ENCODE measurements at regions not wholly inside any gene's neighbourhood (a gene's known extent, or its start where the extent isn't known, plus 50 kb on each side); places are given as distances from the start of the nearest gene placed in this dataset.

- TF ChIP-seq CREB1 (IDR thresholded peaks at IDR 0.05; ENCODE audit: low read depth) (no peak), NFIC (IDR thresholded peaks at IDR 0.05) (no peak), TAF1 (IDR thresholded peaks at IDR 0.05; ENCODE audit: low read depth) (no peak)
Observed at GRCh38 chr1:173367136-173367535, 110.0 kb upstream of the PRDX6 start.

GRCh38 chr1:173377266-173377665 lies 99.9 kb upstream of the PRDX6 start:
- TF ChIP-seq TCF12 (IDR thresholded peaks at IDR 0.05; ENCODE audit: low read depth) (no peak), RAD21 (IDR thresholded peaks at IDR 0.05; ENCODE audit: low read depth) (no peak), EGR1 (IDR thresholded peaks at IDR 0.05) (no peak), CEBPB (IDR thresholded peaks at IDR 0.05) (no peak), TEAD4 (IDR thresholded peaks at IDR 0.05) (no peak), YY1 (IDR thresholded peaks at IDR 0.05; ENCODE audit: low read depth) (no peak), NFIC (IDR thresholded peaks at IDR 0.05) (no peak), TAF1 (IDR thresholded peaks at IDR 0.05; ENCODE audit: low read depth) (no peak), CREB1 (IDR thresholded peaks at IDR 0.05; ENCODE audit: low read depth) (no peak), EP300 (IDR thresholded peaks at IDR 0.05; ENCODE audit: borderline replicate concordance) (no peak)

- no peak for TF ChIP-seq TEAD4 (IDR thresholded peaks at IDR 0.05)
Observed at GRCh38 chr1:173383351-173383750, 93.8 kb upstream of the PRDX6 start.

GRCh38 chr1:173388352-173388751 lies 88.8 kb upstream of the PRDX6 start:
- no peak for TF ChIP-seq TEAD4 (IDR thresholded peaks at IDR 0.05)
- TF ChIP-seq EGR1 (IDR thresholded peaks at IDR 0.05) = no peak
- TF ChIP-seq MAX (IDR thresholded peaks at IDR 0.05) = no peak
- TF ChIP-seq FOXM1 (IDR thresholded peaks at IDR 0.05; ENCODE audit: borderline replicate concordance, low read depth) = no peak
- no peak for TF ChIP-seq TAF1 (IDR thresholded peaks at IDR 0.05; ENCODE audit: low read depth)
- no peak for TF ChIP-seq NFIC (IDR thresholded peaks at IDR 0.05)
- TF ChIP-seq RAD21 (IDR thresholded peaks at IDR 0.05; ENCODE audit: low read depth) = no peak
- no peak for TF ChIP-seq REST (IDR thresholded peaks at IDR 0.05; ENCODE audit: low read depth)
- TF ChIP-seq CEBPB (IDR thresholded peaks at IDR 0.05) = no peak
- no peak for TF ChIP-seq EP300 (IDR thresholded peaks at IDR 0.05; ENCODE audit: borderline replicate concordance)
- TF ChIP-seq TCF12 (IDR thresholded peaks at IDR 0.05; ENCODE audit: low read depth) = no peak
- TF ChIP-seq USF1 (IDR thresholded peaks at IDR 0.05) = no peak
- no peak for TF ChIP-seq ZBTB7A (IDR thresholded peaks at IDR 0.05; ENCODE audit: low read depth)
- no peak for TF ChIP-seq CREB1 (IDR thresholded peaks at IDR 0.05; ENCODE audit: low read depth)
- TF ChIP-seq YY1 (IDR thresholded peaks at IDR 0.05; ENCODE audit: low read depth) = no peak

GRCh38 chr1:173392895-173393658 lies 84.1 kb upstream of the PRDX6 start:
- TF ChIP-seq MAX (IDR thresholded peaks at IDR 0.05) (no peak), TAF1 (IDR thresholded peaks at IDR 0.05; ENCODE audit: low read depth) (no peak), EP300 (IDR thresholded peaks at IDR 0.05; ENCODE audit: borderline replicate concordance) (no peak)

- no peak for TF ChIP-seq FOXM1 (IDR thresholded peaks at IDR 0.05; ENCODE audit: borderline replicate concordance, low read depth)
- no peak for TF ChIP-seq TAF1 (IDR thresholded peaks at IDR 0.05; ENCODE audit: low read depth)
- TF ChIP-seq YY1 (IDR thresholded peaks at IDR 0.05; ENCODE audit: low read depth) = no peak
- no peak for TF ChIP-seq EP300 (IDR thresholded peaks at IDR 0.05; ENCODE audit: borderline replicate concordance)
- no peak for TF ChIP-seq ZBTB7A (IDR thresholded peaks at IDR 0.05; ENCODE audit: low read depth)
- TF ChIP-seq EGR1 (IDR thresholded peaks at IDR 0.05) = no peak
- TF ChIP-seq CEBPB (IDR thresholded peaks at IDR 0.05) = no peak
- TF ChIP-seq REST (IDR thresholded peaks at IDR 0.05; ENCODE audit: low read depth) = no peak
- no peak for TF ChIP-seq CREB1 (IDR thresholded peaks at IDR 0.05; ENCODE audit: low read depth)
- no peak for TF ChIP-seq MAX (IDR thresholded peaks at IDR 0.05)
- no peak for TF ChIP-seq USF1 (IDR thresholded peaks at IDR 0.05)
- no peak for TF ChIP-seq NFIC (IDR thresholded peaks at IDR 0.05)
Observed at GRCh38 chr1:173393659-173394000, 83.5 kb upstream of the PRDX6 start.

All from Ishikawa (cell line).